SH-SY5Y (cell line): ENCODE measurements at regions not wholly inside any gene's neighbourhood (a gene's known extent, or its start where the extent isn't known, plus 50 kb on each side); places are given as distances from the start of the nearest gene placed in this dataset.

Experiments
- GATA2 ChIP-seq: IDR thresholded peaks from 2 replicates; pipeline ENCODE4 v1.6.1; 2011; ENCODE audit warnings: mild to moderate bottlenecking, low read depth, low read length
- GATA3 ChIP-seq: IDR thresholded peaks from 2 replicates; pipeline ENCODE4 v1.6.1; 2011; ENCODE audit warnings: low read depth, mild to moderate bottlenecking, low read length, moderate library complexity

DNA sequence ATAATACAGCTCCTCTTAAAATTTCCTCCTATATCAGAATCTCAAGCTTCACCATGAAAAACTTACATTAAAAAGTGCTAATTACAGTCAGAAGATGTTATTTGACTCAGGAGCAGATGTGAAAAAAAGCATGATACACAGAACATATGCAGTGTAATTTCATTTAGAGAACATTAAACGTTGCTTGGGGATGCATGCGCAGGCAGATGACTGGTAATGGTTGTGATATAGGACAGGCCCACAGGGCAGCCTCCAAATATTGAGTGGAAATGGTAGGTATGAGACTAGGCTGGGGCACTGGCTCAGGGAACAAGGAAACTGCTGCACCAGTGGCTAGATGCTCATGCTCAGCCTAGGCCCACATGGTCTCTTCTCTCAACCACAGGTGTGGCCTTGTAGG lies 69.7 kb downstream of the IARS1 start:
- peak; percentile 26; the same call in 1 of the 2 replicates for TF ChIP-seq GATA2
- TF ChIP-seq GATA3, result no peak
